ENCODE measurements at regions not wholly inside any gene's neighbourhood (a gene's known extent, or its start where the extent isn't known, plus 50 kb on each side); places are given as distances from the start of the nearest gene placed in this dataset.

- no peak for TF ChIP-seq SPI1 (IDR thresholded peaks at IDR 0.05; ENCODE audit: borderline replicate concordance, low read depth)
- TF ChIP-seq, protein P1, sequence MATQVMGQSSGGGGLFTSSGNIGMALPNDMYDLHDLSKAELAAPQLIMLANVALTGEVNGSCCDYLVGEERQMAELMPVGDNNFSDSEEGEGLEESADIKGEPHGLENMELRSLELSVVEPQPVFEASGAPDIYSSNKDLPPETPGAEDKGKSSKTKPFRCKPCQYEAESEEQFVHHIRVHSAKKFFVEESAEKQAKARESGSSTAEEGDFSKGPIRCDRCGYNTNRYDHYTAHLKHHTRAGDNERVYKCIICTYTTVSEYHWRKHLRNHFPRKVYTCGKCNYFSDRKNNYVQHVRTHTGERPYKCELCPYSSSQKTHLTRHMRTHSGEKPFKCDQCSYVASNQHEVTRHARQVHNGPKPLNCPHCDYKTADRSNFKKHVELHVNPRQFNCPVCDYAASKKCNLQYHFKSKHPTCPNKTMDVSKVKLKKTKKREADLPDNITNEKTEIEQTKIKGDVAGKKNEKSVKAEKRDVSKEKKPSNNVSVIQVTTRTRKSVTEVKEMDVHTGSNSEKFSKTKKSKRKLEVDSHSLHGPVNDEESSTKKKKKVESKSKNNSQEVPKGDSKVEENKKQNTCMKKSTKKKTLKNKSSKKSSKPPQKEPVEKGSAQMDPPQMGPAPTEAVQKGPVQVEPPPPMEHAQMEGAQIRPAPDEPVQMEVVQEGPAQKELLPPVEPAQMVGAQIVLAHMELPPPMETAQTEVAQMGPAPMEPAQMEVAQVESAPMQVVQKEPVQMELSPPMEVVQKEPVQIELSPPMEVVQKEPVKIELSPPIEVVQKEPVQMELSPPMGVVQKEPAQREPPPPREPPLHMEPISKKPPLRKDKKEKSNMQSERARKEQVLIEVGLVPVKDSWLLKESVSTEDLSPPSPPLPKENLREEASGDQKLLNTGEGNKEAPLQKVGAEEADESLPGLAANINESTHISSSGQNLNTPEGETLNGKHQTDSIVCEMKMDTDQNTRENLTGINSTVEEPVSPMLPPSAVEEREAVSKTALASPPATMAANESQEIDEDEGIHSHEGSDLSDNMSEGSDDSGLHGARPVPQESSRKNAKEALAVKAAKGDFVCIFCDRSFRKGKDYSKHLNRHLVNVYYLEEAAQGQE (IDR thresholded peaks at IDR 0.05; ENCODE audit: insufficient replicate concordance, low read depth), result no peak
- no peak for TF ChIP-seq GABPA (IDR thresholded peaks at IDR 0.05; ENCODE audit: low read depth)
- TF ChIP-seq, protein P2, sequence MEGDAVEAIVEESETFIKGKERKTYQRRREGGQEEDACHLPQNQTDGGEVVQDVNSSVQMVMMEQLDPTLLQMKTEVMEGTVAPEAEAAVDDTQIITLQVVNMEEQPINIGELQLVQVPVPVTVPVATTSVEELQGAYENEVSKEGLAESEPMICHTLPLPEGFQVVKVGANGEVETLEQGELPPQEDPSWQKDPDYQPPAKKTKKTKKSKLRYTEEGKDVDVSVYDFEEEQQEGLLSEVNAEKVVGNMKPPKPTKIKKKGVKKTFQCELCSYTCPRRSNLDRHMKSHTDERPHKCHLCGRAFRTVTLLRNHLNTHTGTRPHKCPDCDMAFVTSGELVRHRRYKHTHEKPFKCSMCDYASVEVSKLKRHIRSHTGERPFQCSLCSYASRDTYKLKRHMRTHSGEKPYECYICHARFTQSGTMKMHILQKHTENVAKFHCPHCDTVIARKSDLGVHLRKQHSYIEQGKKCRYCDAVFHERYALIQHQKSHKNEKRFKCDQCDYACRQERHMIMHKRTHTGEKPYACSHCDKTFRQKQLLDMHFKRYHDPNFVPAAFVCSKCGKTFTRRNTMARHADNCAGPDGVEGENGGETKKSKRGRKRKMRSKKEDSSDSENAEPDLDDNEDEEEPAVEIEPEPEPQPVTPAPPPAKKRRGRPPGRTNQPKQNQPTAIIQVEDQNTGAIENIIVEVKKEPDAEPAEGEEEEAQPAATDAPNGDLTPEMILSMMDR (IDR thresholded peaks at IDR 0.05; ENCODE audit: insufficient read depth, low read length), result no peak
- TF ChIP-seq POLR2AphosphoS5 (IDR thresholded peaks at IDR 0.05; ENCODE audit: low read depth), result no peak
Observed at GRCh38 chr2:146138820-146139219, 1618.9 kb upstream of the ZEB2 start.

All from HL-60 (cell line).